HG02610 (cell line): ENCODE measurements at regions not wholly inside any gene's neighbourhood (a gene's known extent, or its start where the extent isn't known, plus 50 kb on each side); places are given as distances from the start of the nearest gene placed in this dataset.

Source experiments
- ATAC-seq: cut with Tn5 transposase; IDR thresholded peaks from one replicate; pipeline ENCODE4 v1.9.1; 2021; ENCODE audit warnings: mild to moderate bottlenecking, moderate library complexity; ENCODE audit not compliant: unreplicated experiment

DNA sequence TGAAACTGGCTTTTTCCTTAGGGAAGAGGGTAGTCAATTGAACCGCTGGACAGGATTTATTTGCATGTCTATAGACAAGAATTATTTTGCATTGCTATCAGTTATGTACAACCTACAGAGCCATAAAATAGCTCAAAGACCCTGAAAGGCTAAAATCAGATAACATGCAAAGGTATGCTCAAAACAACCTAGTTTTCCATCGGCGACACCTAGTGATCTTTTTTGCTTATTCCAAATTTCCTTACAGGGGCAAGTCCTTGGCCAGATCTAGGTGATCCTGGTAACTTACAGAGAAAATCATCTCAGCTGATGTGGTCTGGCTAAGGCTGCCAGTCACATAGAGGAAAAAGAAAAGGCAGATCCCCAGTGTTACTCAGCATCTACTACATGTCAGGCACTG, 141.2 kb upstream of the RPL38 start:
- no peak for ATAC-seq

- no peak for ATAC-seq
These were observed 140.0 kb upstream of the RPL38 start for GRCh38 chr17:74063439-74063838.

DNA sequence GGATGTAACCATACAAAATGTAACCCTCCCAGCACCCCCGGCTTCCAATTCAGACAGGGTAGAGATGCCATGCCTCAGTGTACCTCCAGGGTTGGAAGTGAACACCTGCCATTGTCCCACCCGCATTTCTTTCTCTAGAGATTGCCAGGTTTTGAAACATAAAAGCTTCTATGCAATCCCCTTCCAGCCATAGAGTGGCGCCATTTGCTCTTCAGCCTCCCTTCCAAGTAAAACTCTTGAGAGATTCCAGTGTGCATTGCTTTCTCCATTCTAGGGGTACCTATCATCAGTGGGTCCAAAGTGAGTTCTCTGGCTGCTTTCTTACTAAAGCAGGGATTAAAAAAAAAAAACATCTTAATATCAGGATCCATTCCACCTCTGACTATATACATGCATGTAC, 133.1 kb upstream of the RPL38 start:
- ATAC-seq, result no peak

GRCh38 chr17:74070998-74071679, 132.3 kb upstream of the RPL38 start:
- no peak for ATAC-seq

DNA sequence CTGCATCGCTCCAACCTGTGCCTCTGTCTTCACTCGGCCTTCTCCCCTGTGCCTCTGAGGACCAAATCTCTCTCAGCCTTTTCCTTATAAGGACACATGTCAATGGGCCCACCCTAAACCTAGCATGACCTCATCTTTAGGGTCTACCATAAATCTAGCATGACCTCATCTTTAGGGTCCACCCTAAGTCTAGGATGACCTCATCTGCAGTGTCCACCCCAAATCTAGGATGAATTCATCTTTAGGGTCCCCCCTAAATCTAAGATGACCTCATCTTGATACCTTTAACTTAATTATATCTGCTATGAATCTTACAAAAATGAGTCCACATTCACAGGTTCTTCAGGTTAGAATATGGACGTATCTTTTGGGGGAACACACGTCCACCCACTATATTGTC, 131.1 kb upstream of the RPL38 start:
- ATAC-seq, result no peak

GRCh38 chr17:74076446-74076845, 127.0 kb upstream of the RPL38 start:
- ATAC-seq, result no peak

- no peak for ATAC-seq
These were observed 126.2 kb upstream of the RPL38 start for GRCh38 chr17:74077231-74077630.

DNA sequence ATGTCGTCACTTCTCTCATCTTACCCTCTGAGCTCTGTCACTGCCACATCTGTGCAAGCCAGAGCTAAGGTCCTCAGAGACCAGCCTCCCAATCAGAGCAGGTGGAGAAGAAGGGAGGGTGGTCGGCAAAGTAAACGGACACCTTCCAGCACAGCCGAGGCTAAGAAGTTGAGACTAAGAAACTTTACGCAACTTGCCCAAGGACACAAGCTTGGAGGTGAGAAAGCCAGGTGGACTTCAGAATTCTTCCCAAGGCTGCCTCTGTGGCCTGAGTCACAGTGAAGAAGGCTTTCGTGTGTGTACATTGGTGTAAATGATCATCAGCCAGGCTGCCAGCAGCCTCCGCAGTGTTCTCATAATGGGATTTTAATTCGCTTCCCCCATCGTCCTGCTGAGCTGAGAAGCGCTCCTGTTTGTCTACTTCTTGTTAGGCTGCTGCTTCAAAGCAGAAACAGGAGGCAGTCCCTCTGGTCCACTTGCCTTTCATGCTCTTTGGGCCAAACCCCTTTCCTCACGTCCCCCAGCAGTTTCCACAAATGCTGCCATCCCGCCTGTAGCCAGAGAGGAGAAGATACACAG, 125.0 kb upstream of the RPL38 start:
- ATAC-seq, result no peak

DNA sequence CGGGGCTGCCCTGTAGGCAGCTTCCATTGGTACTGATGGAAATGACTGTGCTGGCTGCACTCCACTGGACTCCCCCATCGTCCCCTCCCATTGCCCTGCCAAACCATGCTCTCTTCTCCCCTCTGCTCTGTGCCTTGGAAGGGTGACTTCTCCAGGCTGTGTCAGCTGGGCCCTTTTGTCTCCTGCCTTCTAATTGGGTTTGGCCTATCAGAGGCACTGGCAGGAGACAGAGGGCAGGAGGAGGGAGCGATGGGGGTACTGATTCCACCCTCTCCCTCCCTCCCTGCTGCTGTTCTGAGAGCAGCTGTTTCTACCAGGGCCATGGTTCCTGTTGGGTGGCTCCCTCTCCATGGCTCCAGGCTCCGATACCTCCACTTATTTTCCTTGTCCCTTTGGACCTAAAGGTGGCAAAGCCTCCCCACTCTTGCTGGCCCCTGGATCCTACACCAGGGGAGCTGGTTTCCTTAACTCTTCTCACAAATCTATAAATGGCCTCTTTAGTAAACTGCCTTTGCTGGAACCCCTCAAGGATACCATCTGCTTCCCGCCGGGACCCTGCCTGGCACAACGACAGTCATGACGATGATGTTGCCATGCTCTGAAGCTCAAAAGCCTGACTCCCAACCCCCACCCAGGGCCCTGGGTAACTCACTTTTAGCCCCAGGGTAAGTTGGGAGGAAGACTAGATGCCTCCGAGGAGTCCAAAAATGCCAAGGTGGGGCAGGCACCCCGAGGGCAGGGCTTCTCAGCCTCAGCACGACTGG, 123.8 kb upstream of the RPL38 start:
- no peak for ATAC-seq

GRCh38 chr17:74080656-74081582, 122.6 kb upstream of the RPL38 start:
- no peak for ATAC-seq

GRCh38 chr17:74082886-74083285, 120.6 kb upstream of the RPL38 start:
- no peak for ATAC-seq

DNA sequence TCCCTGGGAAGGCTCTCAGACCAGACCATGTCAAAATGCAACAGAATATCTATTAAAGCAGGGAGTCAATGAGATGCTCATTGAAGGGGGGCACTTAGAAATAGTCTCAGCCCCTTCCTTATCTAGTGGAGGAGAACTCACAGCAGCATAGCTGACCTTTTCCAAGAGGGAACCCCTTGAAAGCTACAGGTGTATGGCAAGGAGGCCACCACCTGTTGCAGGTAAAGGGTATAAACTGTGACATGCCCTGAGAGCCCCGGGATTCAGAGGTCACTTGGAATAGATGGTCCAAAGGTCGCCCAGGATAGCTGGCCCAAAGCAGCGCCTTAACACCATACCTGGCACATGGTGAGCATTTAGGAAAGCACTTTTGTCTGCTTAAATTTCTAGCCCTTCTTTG, 120.2 kb upstream of the RPL38 start:
- ATAC-seq, result no peak

- no peak for ATAC-seq
These were observed 118.0 kb upstream of the RPL38 start for GRCh38 chr17:74085434-74085833.

DNA sequence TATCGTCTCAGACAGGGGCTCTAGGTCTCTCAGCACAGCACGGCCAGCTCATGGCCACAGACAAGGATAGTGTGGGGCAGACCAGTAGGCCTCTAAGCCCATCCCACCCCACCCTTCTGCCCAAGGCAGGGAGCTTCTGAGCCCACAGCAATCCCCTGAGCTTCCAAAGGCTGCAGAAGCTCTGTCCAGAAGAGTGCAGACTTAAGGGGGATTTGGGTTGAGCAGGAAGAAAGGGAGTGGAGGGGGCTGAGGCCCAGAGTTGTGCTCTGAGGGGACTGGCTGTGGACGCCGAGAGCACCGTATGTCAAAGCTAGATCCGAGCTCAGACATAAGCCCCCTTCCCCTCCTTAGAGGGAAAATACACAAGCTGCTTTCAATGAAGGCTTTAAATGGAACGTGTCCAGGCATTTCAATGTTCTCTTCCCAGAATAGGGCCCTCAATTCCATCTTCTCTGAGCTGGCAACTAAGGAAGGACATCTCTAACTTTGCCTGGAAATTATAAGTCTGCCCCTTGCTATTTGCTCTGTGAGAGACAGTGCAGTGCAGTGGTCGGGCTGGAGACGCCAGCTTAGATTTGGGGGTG, 116.4 kb upstream of the RPL38 start:
- no peak for ATAC-seq

- ATAC-seq, result no peak
These were observed 115.1 kb upstream of the RPL38 start for GRCh38 chr17:74088285-74088933.

- ATAC-seq, result no peak
These were observed 114.5 kb upstream of the RPL38 start for GRCh38 chr17:74088934-74089329.

DNA sequence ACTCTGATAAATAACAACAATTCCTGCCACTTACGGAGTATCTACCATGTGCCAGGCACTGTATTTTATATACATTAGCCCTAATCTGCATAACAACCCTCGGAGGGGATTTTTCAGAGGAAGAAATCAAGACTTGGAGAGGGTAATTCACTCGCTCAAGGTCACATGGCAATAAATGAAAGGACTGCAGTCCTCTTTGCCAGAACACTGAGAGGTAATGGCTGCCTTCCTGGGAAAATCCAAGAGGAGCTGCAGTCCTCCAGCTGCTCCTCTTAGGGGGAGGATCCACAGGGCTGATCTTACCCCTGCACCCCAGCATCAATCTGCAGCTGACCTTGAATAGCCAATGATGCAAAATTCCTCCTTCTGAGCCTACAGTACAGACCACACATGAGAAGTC, 114.1 kb upstream of the RPL38 start:
- ATAC-seq, result no peak

- no peak for ATAC-seq
These were observed 113.5 kb upstream of the RPL38 start for GRCh38 chr17:74089869-74090464.

DNA sequence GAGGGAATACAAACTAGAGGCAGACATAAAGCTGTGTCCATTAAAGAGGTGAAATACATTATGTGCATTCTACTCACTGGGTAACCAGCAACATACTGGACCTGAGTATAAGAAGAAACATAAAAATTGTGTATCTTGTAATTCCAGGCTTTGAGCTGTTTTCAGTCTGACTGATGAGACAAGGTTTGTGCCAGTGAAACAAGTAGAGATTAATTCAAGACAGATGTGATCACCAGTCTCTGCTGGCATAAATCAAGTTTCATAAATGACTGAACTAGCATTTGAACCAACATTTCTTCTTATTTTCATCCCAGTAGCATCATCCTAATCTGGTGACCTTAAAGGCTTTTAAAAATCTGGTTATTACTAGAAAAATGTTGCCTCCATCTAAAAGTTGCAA, 108.8 kb upstream of the RPL38 start:
- ATAC-seq, result no peak

GRCh38 chr17:74096456-74096855, 107.0 kb upstream of the RPL38 start:
- no peak for ATAC-seq
